Neural progenitor cell (in vitro differentiated cells): ENCODE measurements at regions not wholly inside any gene's neighbourhood (a gene's known extent, or its start where the extent isn't known, plus 50 kb on each side); places are given as distances from the start of the nearest gene placed in this dataset.
A peak's percentile ranks its signal among the peaks of the same experiment; 100 is the strongest.

Experiments
- DNase-seq: peaks from one replicate; pipeline ENCODE4 v3.0.0-alpha.2; 2016; ENCODE audit warnings: low spot score
- H2AFZ ChIP-seq: fragments of 200-600 bp; sonication (generic); replicated peaks from 2 replicates; pipeline ENCODE4 v1.6.1; 2016; ENCODE audit warnings: antibody characterized with exemption
- H3F3A ChIP-seq: fragments of 200-600 bp; sonication (generic); 2 replicates; pipeline ENCODE4 v1.6.1; 2016; ENCODE audit warnings: antibody characterized with exemption, low read depth
- H3K27ac ChIP-seq: fragments of 200-600 bp; sonication (generic); 2 replicates; pipeline ENCODE4 v1.5.1; 2016; ENCODE audit warnings: mild to moderate bottlenecking
- H3K27me3 ChIP-seq: fragments of 200-600 bp; sonication (generic); 2 replicates; pipeline ENCODE4 v1.6.1; 2016; ENCODE audit warnings: mild to moderate bottlenecking, moderate library complexity
- H3K36me3 ChIP-seq: fragments of 200-600 bp; sonication (generic); 2 replicates; pipeline ENCODE4 v1.5.1; 2016
- H3K4me1 ChIP-seq: fragments of 200-600 bp; sonication (generic); 2 replicates; pipeline ENCODE4 v1.6.1; 2016; ENCODE audit warnings: mixed run types
- H3K4me2 ChIP-seq: fragments of 200-600 bp; sonication (generic); 2 replicates; pipeline ENCODE4 v1.6.1; 2016
- H3K4me3 ChIP-seq: fragments of 200-600 bp; sonication (generic); 2 replicates; pipeline ENCODE4 v1.5.1; 2016
- H3K79me2 ChIP-seq: fragments of 200-600 bp; sonication (generic); 2 replicates; pipeline ENCODE4 v1.6.1; 2016; ENCODE audit warnings: low read depth
- H3K9ac ChIP-seq: fragments of 200-600 bp; sonication (generic); 2 replicates; pipeline ENCODE4 v1.6.1; 2016
- H3K9me3 ChIP-seq: fragments of 200-600 bp; sonication (generic); 2 replicates; pipeline ENCODE4 v1.5.1; 2016; ENCODE audit warnings: low read depth
- H4K20me1 ChIP-seq: fragments of 200-600 bp; sonication (generic); 2 replicates; pipeline ENCODE4 v1.6.1; 2016; ENCODE audit warnings: low read depth
- H3K27ac Mint-ChIP-seq: 3 replicates; pipeline ENCODE4 v1.8.0; 2021; ENCODE audit warnings: mixed read lengths
- H3K27me3 Mint-ChIP-seq: 2 replicates; pipeline ENCODE4 v1.8.0; 2022; ENCODE audit warnings: low read depth, mild to moderate bottlenecking, inconsistent platforms, moderate library complexity, mixed read lengths; ENCODE audit not compliant: insufficient read depth
- H3K36me3 Mint-ChIP-seq: 3 replicates; pipeline ENCODE4 v1.8.0; 2021; ENCODE audit warnings: mixed read lengths
- H3K4me1 Mint-ChIP-seq: 3 replicates; pipeline ENCODE4 v1.8.0; 2021; ENCODE audit warnings: mixed read lengths
- H3K4me3 Mint-ChIP-seq: 3 replicates; pipeline ENCODE4 v1.8.0; 2021; ENCODE audit warnings: mild to moderate bottlenecking, moderate library complexity, mixed read lengths
- H3K9me3 Mint-ChIP-seq: 3 replicates; pipeline ENCODE4 v1.8.0; 2020; ENCODE audit warnings: mixed read lengths
- EZH2 ChIP-seq: fragments of 200-600 bp; sonication (generic); IDR thresholded peaks from 2 replicates; pipeline ENCODE4 v1.6.1; 2017; ENCODE audit warnings: antibody characterized with exemption, mild to moderate bottlenecking, moderate library complexity
- EZH2phosphoT487 ChIP-seq: fragments of 200-600 bp; sonication (generic); IDR thresholded peaks from 2 replicates; pipeline ENCODE4 v1.6.1; 2017; ENCODE audit warnings: antibody characterized with exemption
- TF ChIP-seq, protein P1 (sequence below): fragments of 200-600 bp; sonication (generic); IDR thresholded peaks from 2 replicates; pipeline ENCODE4 v1.5.1; 2017; ENCODE audit warnings: antibody characterized with exemption, mild to moderate bottlenecking

DNA sequence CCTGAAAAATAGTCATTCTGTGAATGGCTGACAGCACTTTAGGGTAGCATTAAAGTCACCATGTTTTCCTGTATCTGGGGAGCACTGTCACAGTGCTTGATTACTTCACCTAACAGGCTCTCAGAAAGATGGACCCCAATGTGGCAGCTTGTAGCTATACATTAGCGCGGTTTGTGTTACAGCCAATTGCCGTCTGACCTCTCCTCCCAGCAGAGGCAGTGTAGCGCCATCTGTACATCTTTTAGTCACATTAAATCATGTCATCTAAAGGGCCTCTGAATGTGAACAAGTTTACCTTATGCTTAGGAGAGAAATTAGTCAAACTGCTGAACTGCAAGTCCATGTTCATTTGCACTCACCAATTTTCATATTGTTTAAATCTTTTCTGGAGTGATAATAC, 113.7 kb downstream of the LMO3 start:
- Histone ChIP-seq H3K36me3 (no peaks in the 10 kb centered on the region), H3K27ac (no peak overlapping the region), H3K79me2 (no peaks in the 10 kb centered on the region), H3F3A (no peaks in the 10 kb centered on the region), H3K27me3 (no peaks in the 10 kb centered on the region), H3K9ac (no peak overlapping the region), H3K4me2 (no peak overlapping the region), H2AFZ (no peak overlapping the region), H3K4me1 (no peaks in the 10 kb centered on the region), H3K4me3 (no peak overlapping the region), H4K20me1 (no peaks in the 10 kb centered on the region), H3K9me3 (no peaks in the 10 kb centered on the region)
- Mint-ChIP-seq H3K9me3 (no peaks in the 10 kb centered on the region), H3K4me3 (no peak overlapping the region), H3K27me3 (no peaks in the 10 kb centered on the region), H3K36me3 (no peaks in the 10 kb centered on the region), H3K27ac (no peak overlapping the region), H3K4me1 (no peaks in the 10 kb centered on the region)
- TF ChIP-seq, protein P1, sequence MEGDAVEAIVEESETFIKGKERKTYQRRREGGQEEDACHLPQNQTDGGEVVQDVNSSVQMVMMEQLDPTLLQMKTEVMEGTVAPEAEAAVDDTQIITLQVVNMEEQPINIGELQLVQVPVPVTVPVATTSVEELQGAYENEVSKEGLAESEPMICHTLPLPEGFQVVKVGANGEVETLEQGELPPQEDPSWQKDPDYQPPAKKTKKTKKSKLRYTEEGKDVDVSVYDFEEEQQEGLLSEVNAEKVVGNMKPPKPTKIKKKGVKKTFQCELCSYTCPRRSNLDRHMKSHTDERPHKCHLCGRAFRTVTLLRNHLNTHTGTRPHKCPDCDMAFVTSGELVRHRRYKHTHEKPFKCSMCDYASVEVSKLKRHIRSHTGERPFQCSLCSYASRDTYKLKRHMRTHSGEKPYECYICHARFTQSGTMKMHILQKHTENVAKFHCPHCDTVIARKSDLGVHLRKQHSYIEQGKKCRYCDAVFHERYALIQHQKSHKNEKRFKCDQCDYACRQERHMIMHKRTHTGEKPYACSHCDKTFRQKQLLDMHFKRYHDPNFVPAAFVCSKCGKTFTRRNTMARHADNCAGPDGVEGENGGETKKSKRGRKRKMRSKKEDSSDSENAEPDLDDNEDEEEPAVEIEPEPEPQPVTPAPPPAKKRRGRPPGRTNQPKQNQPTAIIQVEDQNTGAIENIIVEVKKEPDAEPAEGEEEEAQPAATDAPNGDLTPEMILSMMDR, result peak; percentile 18
- no peak for TF ChIP-seq EZH2phosphoT487
- peak; percentile 5 for DNase-seq

DNA sequence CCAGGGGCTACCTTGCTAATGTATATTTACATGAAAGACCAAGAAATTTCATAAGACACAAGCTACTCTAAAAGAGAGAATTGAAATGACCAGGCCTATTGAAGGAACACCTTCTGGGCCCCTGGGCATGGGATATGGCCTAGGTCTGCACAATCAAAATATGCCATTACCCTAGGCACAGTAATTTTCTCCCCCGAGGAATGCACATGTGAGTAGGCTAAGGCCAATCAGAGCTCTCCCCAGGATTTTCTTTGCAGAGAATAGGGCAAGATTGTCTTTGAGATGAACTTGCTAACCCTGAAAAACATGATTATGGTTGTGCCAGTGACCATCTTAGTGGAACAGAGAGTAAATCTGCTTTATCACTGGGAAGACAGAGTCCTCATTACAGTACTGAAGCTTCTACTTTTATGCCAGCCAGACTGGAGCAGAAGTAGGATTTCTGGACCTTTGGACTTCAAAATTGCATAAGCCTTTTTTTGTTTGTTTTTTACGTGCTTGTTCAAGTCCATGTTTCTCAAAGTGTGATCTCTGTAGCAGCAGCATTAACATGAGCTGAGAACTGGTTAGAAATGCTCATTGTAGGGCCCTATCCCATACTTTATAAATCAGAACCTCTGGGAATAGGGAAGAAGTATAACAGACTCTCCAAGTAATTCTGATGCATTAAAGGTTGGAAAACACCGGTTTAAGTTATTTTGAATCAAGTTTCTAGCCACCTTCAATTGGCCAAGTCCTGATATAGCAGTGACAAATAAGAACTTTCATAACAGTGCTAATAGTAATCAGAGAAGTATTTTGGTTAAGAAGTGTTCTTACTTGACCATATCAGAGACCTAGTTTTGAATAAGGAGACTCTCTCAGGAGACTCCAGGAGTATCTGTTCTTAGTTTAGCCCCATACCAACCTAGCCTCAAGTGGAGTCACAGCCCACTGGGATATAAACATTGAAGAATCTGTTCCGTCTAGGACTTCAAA, 112.9 kb downstream of the LMO3 start:
- H3K9me3 ChIP-seq, result no peaks in the 10 kb centered on the region
- no peaks in the 10 kb centered on the region for H4K20me1 ChIP-seq
- H3K4me2 ChIP-seq, result no peak overlapping the region
- no peak overlapping the region for H3K4me3 Mint-ChIP-seq
- H3K27me3 Mint-ChIP-seq, result no peaks in the 10 kb centered on the region
- H3K79me2 ChIP-seq, result no peaks in the 10 kb centered on the region
- H3K4me1 ChIP-seq, result no peaks in the 10 kb centered on the region
- H3K4me1 Mint-ChIP-seq, result no peaks in the 10 kb centered on the region
- no peaks in the 10 kb centered on the region for H3K36me3 ChIP-seq
- H3F3A ChIP-seq, result no peaks in the 10 kb centered on the region
- no peak overlapping the region for H3K27ac Mint-ChIP-seq
- no peaks in the 10 kb centered on the region for H3K9me3 Mint-ChIP-seq
- TF ChIP-seq EZH2phosphoT487, result no peak
- no peak for TF ChIP-seq EZH2
- TF ChIP-seq, protein P1, result no peak
- no peaks in the 10 kb centered on the region for H3K36me3 Mint-ChIP-seq
- no peak for DNase-seq
- no peak overlapping the region for H3K4me3 ChIP-seq
- no peak overlapping the region for H3K27ac ChIP-seq
- H3K9ac ChIP-seq, result no peak overlapping the region
- no peaks in the 10 kb centered on the region for H3K27me3 ChIP-seq
- H2AFZ ChIP-seq, result no peak overlapping the region

- DNase-seq, result no peak
- Histone ChIP-seq H2AFZ (no peak overlapping the region), H3K36me3 (no peaks in the 10 kb centered on the region), H3K4me3 (no peak overlapping the region), H3K27me3 (no peaks in the 10 kb centered on the region), H3K79me2 (no peaks in the 10 kb centered on the region), H3K4me1 (no peaks in the 10 kb centered on the region), H3K9me3 (no peaks in the 10 kb centered on the region), H4K20me1 (no peaks in the 10 kb centered on the region), H3K9ac (no peak overlapping the region), H3K27ac (no peak overlapping the region), H3K4me2 (no peak overlapping the region), H3F3A (no peaks in the 10 kb centered on the region)
- TF ChIP-seq EZH2, result no peak
- no peak for TF ChIP-seq EZH2phosphoT487
- TF ChIP-seq, protein P1, result no peak
- Mint-ChIP-seq H3K27ac (no peak overlapping the region), H3K9me3 (no peaks in the 10 kb centered on the region), H3K4me3 (no peak overlapping the region), H3K27me3 (no peaks in the 10 kb centered on the region), H3K36me3 (no peaks in the 10 kb centered on the region), H3K4me1 (no peaks in the 10 kb centered on the region)
Observed at GRCh38 chr12:16495196-16495595, 110.8 kb downstream of the LMO3 start.
